GM18951 (cell line): ENCODE measurements at regions not wholly inside any gene's neighbourhood (a gene's known extent, or its start where the extent isn't known, plus 50 kb on each side); places are given as distances from the start of the nearest gene placed in this dataset.

Experiments used
- POLR2A ChIP-seq: IDR thresholded peaks from 4 replicates; pipeline ENCODE4 v1.6.1; 2011; ENCODE audit warnings: mild to moderate bottlenecking; ENCODE audit not compliant: insufficient read length, insufficient read depth; ENCODE audit errors: extremely low read depth
- in situ Hi-C: fragments of 300-500 bp; cut with MboI; formaldehyde crosslinking; loops from one replicate; pipeline ENCODE4 v1.12.0; 2022; ENCODE audit warnings: low sequenced_read_pairs, mixed read lengths, inconsistent platforms; ENCODE audit not compliant: unreplicated experiment

DNA sequence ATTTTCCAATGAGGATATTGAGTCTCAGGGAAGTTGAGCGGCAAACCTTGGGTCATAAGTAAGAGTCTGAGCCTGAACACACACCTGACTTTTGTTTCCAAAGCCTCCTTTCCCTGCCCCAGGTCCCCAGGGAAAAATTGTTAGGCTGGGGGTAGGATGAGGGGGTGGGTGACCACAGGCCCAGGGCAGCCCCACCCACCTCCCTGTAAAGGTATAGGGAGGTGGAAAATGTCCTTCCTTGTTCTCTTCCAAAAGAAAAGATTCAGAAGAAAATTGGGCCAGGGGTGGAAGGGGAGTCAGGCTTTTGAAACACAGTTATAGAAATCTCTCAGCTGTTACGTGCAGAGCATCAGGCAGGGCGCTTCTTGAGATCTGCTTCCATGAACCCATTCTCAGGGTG lies 129.7 kb upstream of the NGF start:
- in situ Hi-C loops = loop anchor here (25.0 kb wide), 1 partner anchor 330 kb away; no protein-coding TSS in a partner anchor
- no peak for TF ChIP-seq POLR2A

DNA sequence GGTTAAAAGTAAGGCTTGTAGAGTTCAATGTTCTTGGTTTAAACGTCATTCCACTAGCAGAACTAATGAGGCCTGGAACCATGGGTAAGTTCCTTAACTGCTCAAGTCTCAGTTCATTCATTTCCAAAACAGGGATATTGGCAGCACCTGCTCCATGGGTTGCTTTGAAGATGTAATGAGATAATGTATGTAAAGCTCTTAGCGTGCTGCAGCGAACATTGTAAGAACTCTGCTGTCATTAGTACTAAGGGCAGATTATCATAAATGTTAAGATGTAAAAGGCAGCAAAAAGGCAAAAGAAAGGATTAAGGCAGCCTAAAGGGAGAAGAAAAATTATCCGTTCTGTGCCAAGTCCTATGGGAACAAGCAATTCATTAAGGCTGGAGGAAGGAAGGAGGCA lies 129.1 kb upstream of the NGF start:
- in situ Hi-C loops = loop anchor here (25.0 kb wide), 1 partner anchor 330 kb away; no protein-coding TSS in a partner anchor
- TF ChIP-seq POLR2A = no peak

GRCh38 chr1:115466433-115466832 lies 128.4 kb upstream of the NGF start:
- in situ Hi-C loops = loop anchor here (25.0 kb wide), 1 partner anchor 329 kb away; no protein-coding TSS in a partner anchor
- TF ChIP-seq POLR2A = no peak

DNA sequence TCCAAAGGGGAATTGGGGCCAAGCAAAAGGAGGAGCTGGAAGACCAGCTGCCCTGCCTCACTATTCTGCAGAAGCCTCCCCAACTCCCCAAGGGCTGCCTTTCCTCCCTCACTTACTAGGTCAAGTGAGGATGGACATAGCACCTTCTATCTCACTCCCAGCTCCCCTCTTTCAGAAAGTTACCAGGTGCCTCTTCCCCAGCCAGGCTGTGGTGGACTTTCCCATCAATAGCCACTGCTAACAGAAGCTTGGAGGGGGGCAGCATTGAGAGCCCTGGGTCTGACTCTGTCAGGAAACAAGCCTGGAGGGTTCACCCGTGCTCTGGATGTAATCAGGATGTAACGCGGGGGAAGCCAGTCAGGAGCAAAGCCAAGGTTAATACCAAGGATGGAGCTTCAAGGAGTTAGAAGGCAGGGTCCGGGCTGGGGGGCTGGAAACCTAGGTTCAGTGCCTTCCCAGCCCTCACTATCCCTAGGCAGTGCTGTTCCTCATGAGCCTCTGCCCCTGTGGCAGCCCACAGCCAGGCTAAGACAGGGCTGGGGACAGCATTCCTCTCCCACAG lies 127.8 kb upstream of the NGF start:
- in situ Hi-C loops = loop anchor here (25.0 kb wide), 1 partner anchor 329 kb away; no protein-coding TSS in a partner anchor
- TF ChIP-seq POLR2A = no peak

DNA sequence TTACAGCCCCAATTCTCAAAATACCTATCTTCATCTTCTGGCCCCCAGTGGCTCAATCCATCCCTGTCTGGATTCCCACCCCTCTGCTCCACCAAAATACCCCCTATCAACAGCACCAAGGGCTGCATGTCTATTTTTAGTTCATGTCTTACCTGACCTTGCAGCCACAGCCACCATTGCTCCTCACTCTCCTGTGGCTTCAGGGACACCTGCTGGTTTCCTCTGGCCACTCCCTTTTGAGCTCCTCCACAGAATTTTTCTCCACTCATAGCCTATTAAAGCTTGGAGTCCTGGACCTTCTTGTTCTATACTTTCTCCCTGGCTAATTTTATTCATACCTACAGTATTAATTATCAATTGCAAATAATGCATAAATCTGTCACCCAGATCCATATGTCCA lies 125.3 kb upstream of the NGF start:
- in situ Hi-C loops = loop anchor here (25.0 kb wide), 1 partner anchor 326 kb away; no protein-coding TSS in a partner anchor
- no peak for TF ChIP-seq POLR2A

- in situ Hi-C loops = loop anchor here (25.0 kb wide), 1 partner anchor 325 kb away; no protein-coding TSS in a partner anchor
- no peak for TF ChIP-seq POLR2A
Measured at GRCh38 chr1:115462566-115463076, 124.6 kb upstream of the NGF start.

- in situ Hi-C loops = loop anchor here (25.0 kb wide), 1 partner anchor 324 kb away; no protein-coding TSS in a partner anchor
- TF ChIP-seq POLR2A = no peak
Measured at GRCh38 chr1:115461526-115461925, 123.5 kb upstream of the NGF start.

DNA sequence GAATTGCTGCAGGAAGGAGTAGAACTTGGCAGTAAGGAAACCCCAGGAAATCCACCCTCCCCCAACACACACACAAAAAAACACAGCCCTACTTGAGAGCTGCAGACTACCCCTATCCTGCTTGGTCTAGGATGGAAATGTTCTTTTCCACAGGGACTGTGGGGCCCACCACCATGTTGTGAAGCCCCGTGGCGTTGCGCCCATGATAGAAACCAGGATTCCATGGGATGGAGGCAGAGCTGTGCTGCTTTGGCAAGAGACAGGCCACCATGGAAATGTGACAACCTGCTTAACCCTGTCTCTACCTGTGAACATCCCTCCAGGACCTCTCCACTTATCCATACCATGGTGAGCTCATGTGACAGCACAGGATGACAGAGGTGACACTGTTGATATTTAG lies 121.1 kb upstream of the NGF start:
- in situ Hi-C loops = loop anchor here (25.0 kb wide), 1 partner anchor 322 kb away; no protein-coding TSS in a partner anchor
- no peak for TF ChIP-seq POLR2A

GRCh38 chr1:115458426-115459114 lies 120.5 kb upstream of the NGF start:
- TF ChIP-seq POLR2A = no peak
- in situ Hi-C loops = loop anchor here (25.0 kb wide), 1 partner anchor 321 kb away; no protein-coding TSS in a partner anchor

- in situ Hi-C loops = loop anchor here (25.0 kb wide), 1 partner anchor 320 kb away; no protein-coding TSS in a partner anchor
- no peak for TF ChIP-seq POLR2A
Measured at GRCh38 chr1:115457289-115457688, 119.2 kb upstream of the NGF start.

- TF ChIP-seq POLR2A = no peak
- in situ Hi-C loops = loop anchor here (25.0 kb wide), 1 partner anchor 319 kb away; no protein-coding TSS in a partner anchor
Measured at GRCh38 chr1:115456441-115456961, 118.5 kb upstream of the NGF start.

GRCh38 chr1:115454837-115455511 lies 116.9 kb upstream of the NGF start:
- in situ Hi-C loops = loop anchor here (25.0 kb wide), 1 partner anchor 318 kb away; no protein-coding TSS in a partner anchor
- no peak for TF ChIP-seq POLR2A

DNA sequence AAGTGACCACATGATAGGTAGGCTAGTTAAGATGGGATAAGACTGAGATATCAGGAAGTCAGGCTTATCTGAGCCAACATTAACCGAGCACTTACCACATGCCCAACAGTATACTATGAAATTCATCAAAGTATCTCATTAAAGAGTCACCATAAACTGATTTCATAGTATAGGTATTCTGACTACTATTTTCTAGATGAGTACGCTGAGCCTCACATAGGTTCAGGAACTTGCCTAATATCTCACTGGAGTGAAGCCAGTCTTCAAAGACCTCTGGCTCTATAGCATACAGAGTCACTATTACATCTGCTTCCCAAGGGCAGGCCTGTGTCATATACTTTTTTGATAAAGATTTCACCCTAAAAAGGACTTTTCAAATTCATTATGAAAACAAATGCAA lies 115.6 kb upstream of the NGF start:
- no peak for TF ChIP-seq POLR2A
- in situ Hi-C loops = loop anchor here (25.0 kb wide), 1 partner anchor 316 kb away; no protein-coding TSS in a partner anchor
